Activated T-helper 1 cell treated with anti-CD3 and anti-CD28 coated beads, Interleukin-2, amount 50 U/mL, for 16 hours (primary cell): ENCODE measurements at regions not wholly inside any gene's neighbourhood (a gene's known extent, or its start where the extent isn't known, plus 50 kb on each side); places are given as distances from the start of the nearest gene placed in this dataset.

Experiments
- DNase-seq, 2 donors: peaks; one replicate each; pipeline ENCODE4 v3.0.0-alpha.2; 2020; ENCODE audit warnings: low read depth in 1 of 2, low spot score in 1 of 2

DNA sequence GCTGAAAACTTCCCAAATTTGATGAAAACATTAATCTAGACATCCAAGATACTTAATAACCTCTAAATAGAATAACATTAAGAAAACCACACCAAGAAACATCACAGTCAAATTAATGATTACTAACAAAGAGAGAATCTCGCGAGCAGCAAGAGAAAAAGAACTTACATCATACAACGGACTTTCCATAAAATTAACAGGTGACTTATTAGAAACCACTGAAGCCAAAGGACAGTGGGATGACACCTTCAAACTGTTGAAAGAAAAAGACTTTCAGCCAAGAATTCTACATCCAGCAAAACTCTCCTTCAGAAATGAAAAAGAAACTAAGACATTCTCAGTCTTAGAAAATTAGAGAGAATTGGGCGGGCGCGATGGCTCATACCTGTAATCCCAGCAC lies 232.0 kb downstream of the SNCA start:
- no peak for DNase-seq

DNA sequence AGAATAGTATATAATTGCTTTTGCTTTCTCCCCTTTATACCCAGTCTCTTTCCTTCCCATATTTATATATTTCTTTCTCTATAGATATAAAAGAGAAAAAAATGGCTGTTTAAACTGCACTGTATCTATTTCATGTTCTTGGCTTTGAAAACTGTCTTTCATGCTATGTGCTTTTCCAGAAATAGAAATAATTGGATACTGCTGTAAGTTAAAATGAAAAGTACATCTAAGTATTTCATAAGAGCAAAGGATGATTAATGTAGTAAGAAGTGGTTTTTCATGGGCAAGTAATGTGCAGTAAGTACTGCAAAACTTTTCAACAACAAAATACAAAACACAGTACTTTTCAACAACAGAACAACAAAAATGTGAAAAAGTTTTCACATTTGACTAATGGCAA lies 237.9 kb downstream of the SNCA start:
- DNase-seq, result no peak

DNA sequence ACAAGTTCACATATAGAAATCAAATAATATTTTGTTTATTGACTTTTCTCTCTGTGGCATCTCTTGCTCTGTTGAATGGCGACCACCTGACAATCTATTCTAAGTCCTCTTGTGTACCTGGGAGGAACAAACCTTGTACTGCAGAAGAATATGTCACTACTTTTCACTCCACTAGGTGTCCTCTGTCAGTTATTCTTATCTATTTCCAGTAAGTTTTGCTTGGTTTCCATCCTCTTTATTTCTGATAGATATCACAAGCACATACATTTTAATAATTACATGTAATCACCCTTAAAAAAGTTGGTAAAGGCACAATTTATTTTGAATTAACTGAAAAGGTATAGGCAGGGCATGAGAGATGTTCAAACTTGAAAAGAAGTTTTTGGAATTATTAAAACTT lies 238.4 kb downstream of the SNCA start:
- no peak for DNase-seq

DNA sequence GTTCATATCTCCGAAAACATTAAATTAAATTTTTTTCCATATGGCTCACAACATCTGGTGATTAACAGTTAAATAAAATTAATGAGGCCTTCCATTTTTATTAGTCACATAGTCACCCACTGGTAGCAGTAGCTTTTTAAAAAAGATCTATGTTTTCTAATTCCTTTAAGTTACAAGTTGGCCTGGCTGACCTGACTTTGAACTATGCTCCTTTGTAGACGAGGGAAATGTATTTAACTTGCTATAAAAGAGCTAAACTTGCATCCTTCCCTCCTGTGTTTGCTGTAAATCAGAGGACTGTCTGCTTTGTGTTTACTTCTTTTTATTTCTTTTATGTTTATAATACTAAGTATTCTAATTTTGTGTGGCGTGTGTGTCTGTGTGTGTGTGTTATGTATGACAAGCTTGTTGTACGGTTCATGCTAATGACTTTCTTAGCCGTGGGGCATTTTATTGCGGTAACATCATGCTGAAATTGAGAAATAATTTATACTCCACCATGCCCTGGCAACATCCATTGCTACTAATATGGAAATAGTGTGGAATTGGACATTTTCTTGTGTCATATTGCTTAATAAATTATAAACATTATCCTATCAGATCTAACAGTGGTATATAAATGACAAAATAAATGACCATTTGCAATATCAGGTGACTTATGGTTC lies 241.7 kb downstream of the SNCA start:
- no peak for DNase-seq

DNA sequence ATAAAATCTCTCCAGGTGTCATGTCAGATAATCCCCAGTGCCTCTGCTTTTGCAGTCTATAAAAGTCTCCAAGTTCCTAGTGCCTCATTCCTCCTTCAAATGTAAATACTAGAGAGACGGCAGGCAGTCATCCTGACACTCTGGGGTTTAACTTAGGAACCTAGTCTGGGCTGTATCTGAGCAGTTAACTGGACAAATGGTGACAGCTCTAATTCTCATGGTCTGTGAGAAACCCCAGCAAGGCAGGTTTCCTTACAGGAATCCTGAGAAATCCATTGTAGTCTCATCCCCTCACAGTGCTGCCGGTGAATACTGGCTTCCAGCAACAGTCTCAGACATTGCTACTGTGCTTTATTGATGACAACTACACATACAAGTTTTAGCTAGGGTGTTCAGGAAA lies 246.8 kb downstream of the SNCA start:
- no peak for DNase-seq

DNA sequence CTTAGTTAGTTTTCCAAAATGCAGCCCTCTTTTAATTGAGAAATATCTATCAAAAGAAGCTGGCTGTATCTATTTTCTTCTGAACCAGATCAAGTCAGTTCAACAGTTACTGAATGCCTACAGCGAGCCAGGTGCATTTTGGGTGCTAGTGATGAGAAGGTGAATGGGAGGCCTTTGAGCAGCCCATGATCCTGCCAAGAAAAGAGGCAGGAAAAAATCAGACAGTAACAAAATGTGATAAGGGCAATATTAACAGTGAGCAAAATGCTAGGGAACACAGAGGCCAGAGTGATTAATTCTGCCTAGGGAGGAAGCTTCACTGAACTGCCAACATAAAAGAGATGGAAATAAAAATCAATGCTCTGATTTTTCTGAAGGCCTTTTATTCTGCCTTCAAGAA lies 248.5 kb downstream of the SNCA start:
- DNase-seq, result no peak

DNA sequence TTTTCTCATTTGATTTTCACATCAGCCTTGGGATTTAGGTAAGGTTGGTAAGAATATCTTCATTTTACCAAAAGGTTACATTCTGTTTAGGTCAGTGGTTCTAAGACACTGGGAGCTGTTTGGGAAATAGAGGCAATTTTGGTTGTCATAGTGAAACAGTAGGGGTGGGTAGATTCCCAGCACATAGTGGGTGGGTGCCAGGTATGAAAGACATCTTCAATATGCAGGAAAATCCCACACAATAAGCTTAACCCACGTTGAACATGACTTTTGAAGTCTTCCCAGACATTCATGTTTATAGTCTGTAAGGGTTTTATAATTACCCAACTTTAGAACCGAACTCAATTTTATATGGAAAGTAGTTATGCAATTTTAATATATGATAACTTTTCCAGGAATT lies 249.6 kb downstream of the SNCA start:
- no peak for DNase-seq

DNA sequence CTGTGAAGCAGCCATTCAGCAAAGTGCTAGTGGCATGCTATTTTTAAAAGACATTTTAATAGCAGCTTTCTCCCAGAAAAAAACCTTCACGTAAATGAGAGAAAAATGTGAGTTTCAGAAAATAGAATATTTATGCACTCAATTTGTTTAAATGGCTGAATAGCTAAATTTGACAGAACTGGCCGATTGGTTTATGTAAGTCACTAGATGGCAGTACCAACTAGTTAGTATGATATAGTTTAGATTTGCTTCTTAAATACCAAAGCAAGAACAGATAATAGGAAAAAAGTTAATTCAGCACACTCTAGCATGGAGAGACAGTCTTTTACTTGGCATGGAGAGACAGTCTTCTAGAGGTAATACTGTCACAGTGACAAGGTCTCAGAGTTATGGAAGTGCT lies 250.1 kb downstream of the SNCA start:
- no peak for DNase-seq

DNA sequence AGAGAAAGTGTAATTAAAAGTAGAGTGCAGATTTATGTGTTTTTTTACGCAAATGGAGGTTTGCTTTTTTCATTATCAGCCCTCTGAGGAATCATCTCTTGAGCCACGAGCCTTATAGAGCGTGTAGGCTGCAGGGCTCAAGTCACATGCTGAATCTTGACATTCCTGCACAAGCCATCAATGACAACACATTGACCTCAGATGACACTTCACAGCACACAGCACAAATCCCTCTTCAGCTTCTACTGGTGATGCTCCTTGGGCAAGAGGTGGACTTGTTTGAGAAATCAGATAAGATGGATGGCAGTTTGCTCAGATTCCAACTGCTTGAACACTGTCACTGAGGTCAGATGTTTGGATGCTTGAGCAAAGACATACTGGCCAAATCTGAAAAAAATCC lies 250.6 kb downstream of the SNCA start:
- DNase-seq, result no peak

DNA sequence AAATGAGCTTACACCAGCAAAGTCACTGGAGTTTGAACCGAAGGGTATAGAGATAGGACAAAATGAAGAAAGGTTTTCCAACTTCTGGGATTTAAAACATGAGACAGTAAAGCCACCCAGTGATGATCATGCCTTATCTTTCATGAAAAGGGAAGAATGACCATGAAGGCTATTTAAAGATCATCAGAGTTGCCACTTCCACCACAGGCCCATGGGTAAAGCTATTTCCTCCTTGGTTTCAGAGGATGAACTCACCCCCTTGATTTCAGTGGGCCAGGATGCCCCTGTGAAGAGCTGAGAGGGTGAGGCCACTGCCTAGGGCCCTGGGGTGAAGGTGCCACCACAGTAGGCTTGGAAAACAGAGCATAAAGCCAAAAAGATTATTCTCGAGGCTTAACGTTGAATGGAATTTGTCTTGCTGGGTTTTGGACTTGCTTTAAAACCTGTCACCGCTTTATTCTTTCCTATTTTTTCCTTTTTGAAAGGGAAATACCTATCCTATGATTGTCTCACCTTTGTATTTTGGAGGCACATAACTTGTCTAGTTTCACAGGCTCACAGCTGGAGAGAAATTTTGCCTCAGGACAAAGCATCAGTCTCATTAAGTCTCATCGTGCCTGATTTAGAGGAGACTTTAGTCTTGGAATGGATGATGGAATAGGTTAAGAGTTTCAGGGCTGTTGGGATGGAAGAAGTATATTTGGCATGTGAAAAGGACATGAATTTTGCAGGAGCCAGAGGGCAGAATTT lies 254.0 kb downstream of the SNCA start:
- no peak for DNase-seq

DNA sequence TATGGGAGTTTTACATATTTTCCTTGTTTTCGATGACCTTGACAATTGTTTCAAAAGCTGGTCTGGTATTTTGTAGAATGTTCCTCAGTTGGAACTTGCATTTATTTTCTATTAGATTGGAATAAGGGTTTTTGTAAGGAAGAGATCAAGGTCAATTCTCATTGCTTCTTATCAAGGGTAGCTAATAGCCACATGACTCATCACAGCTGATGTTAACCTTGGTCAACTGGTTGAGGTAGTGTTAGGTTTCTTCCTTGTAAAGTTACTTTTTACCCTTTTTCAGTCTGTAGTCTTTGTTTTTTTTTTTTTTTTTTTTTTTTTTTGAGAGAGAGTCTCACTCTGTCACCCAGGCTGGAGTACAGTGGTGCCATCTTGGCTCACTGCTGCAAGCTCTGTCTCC lies 257.2 kb downstream of the SNCA start:
- DNase-seq, result no peak

DNA sequence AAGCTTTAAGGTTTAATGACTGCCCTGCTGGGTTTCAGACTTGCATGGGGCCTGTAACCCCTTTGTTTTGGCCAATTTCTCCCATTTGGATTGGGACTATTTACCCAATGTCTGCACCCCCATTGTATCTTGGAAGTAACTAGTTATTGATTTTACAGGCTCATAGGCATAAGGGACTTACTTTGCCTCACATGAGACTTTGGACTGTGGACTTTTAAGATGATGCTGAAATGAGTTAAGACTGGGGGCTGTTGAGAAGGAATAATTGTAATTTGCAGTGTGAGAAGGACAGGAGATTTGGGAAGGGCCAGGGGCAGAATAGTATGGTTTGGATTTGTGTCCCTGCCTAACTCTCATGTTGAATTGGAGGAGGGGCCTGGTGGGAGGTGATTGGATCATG lies 260.7 kb downstream of the SNCA start:
- no peak for DNase-seq

DNA sequence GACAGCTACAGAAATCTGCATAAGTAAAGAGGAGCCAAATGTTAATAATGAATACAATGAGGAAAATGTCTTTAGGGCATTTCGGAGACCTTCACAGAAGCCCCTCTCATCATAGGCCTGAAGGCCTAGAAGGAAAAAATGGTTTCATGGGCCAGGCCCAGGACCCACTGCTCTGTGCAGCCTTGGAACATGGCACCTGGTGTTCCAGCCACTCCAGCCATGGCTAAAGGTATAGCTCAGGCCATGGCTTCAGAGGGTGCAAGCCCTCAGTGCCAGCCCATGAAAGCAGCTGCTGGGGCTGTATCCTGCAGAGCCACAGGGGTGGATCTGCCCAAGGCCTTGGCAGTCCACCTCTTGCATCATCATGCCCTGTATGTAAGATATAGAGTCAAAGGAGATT lies 261.1 kb downstream of the SNCA start:
- no peak for DNase-seq

DNA sequence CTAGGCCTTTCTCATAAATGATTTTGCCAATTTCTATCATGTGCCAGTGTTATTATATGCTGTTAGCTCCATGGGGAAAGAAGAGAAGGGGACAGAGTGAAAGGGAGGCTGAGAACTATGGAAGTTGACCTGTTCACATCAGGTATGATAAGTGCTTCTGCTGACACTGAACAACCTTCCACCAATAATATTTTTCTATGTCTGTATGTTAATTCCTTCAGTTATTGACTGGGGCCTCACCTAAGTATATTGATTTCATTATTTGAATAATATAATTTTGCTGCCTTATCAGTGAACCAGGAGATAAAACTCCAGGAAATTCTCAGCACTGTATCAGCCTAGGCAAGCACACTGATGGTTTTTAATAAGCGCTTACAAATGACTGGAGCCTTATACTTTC lies 262.8 kb downstream of the SNCA start:
- no peak for DNase-seq

DNA sequence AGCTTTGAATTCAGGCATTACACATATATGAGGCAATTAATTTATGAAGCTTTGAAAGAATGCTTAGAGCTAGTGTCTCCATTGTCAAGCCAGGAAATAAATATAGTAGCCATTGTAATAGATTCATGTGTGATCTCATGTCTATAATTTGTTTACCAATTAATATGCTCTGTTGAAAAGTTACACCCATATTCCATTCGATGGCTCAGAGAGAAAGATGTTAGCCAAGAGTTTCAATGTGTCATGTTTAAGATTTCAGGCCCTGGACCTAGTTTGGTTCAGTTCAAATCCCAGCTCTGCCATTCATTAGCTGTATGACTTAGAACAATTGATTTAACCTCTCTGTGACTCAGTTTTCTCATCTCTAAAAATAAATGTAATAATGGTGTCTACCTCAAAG lies 263.3 kb downstream of the SNCA start:
- DNase-seq, result no peak

DNA sequence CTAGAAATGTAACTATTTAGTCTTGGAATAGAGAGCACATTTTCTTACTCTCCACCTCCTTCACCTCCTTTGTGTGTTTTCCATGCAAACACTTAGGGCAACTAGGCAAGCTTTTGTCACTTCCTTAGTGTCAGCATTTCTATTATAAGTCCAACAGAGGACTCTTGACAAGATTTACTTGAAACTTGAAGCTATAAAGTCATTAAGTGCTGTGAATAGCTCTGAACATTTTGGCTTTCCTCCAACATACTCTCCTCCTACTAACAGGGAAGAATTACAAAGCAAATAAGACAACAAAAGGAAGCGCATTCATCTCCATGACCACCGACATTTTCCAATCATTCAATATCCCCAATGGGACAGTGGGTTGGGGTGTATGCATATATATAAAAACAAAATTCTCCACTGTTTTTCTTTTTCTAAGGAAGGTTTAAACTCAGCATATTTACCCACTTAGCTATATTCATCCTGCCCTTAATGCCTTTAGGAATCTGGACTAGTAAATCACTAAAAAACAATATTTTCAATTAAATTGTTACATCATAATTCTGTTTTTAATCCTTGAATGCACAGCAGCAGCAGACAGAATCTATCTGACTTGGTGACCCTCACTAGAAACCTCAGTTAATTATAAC lies 264.6 kb downstream of the SNCA start:
- DNase-seq, result no peak

DNA sequence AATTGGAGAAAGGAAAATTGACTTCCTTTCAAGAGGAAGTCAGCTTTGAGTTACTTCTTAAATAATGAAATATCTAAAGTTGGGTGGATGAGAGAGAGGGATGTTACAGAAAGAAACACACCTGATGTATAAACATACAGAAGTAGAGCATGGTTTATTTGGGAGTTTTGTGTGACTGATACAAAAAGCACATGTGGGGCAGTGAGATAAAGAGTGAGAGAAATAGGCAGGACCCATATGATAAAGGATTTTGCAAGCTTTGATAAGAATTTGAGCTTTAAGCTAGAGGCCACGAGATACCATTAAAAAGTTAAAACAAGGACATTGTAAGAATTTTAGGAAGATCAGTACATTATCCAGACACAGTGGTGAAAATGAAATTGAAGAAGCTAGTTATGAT lies 263.3 kb upstream of the GPRIN3 start:
- DNase-seq, result no peak

DNA sequence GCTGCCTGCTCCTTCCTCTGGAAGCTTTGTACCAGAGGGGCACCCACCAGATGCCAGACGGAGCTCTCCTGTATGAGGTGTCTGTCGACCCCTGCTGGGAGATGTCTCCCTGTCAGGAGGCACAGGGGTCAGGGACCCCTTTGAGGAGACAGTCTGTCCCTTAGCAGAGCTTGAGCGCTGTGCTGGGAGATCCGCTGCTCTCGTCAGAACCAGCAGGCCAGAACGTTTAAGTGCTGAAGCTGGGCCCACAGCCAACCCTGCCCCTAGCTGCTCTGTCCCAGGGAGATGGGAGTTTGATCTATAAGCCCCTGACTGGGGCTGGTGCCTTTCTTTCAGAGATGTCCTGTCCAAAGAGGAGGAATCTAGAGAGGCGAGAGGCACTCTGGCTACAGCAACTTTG lies 260.3 kb upstream of the GPRIN3 start:
- DNase-seq, result no peak

DNA sequence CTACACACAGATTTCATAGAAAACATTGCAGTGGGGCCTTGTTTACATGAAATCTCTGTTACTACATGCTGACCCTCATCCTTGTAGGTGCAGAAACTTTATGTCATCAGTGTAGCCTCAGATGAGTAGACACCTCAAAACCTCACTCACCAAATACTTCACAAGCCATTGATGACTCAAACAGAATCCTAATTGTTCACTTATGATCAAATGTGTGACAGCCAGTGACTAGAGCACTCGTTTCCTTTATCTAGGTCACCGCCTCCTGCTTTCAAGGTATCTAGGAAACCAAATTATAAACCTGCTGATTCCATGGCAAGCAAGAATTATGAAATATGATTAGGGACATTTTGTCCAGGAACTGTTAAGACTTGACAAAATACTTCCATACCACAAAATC lies 255.8 kb upstream of the GPRIN3 start:
- no peak for DNase-seq

DNA sequence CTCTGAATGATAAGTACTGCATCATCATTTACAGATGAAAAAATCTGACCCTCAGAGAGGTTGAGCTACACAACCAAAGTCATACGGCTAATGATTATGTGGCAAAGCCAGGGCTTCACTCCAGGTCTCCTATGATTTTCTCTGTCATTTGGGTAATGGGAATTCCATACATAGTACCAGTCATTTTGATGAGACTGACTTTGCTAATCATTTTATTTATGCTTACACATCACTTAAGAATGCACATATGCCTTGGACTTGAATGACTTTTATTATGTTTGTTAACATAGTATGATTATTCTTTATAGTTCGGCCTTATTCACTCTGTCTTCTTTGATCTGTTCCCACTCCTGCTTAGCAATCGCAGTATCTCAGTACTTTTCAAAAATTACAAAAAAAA lies 255.1 kb upstream of the GPRIN3 start:
- DNase-seq, result no peak

DNA sequence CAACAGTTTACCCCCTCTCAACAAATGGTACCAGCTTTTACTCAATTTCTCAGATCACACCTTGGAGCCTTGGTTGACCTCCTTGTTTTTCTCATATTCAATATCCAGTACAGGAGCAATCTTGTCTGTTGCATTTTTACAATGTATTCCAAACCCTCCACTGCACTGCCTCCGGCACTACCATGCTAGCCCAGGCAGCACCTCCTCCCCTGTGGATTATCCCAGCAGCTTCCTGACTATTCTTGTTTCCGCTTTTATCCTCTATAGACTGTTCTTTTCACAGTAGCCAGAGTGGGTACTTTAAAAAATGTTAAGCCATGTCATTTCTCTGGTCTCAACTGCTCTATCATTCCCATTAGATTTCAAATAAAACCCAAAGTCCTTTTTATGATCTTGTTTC lies 253.4 kb upstream of the GPRIN3 start:
- no peak for DNase-seq

DNA sequence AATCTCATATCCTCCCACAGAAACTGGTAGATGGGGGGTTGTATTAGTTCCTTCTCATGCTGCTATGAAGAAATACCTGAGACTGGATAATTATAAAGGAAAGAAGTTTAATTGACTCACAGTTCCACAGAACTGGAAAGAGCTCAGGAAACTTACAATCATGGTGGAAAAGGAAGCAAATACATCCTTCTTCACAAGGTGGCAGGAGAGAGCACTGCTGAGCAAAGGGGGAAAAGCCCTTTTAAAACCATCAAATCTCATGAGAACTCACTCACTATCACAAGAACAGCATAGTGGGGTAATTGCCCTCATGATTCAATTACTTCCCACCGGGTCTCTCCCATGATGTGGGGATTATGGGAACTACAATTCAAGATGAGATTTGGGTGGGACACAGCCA lies 250.5 kb upstream of the GPRIN3 start:
- DNase-seq, result no peak
